OCI-LY3 (cell line): ENCODE measurements at regions not wholly inside any gene's neighbourhood (a gene's known extent, or its start where the extent isn't known, plus 50 kb on each side); places are given as distances from the start of the nearest gene placed in this dataset.

Experiments
- H2AFZ ChIP-seq: fragments of 200-600, 300-600 bp; shearing (Covaris generic); 2 replicates; pipeline ENCODE4 v1.6.0; 2014; ENCODE audit warnings: antibody characterized with exemption, low read depth, low read length
- H3K27ac ChIP-seq: fragments of 200-600, 300-600 bp; sonication (generic); 2 replicates; pipeline ENCODE4 v1.5.1; 2014; ENCODE audit warnings: mild to moderate bottlenecking, low read length, moderate library complexity, mixed read lengths
- H3K27me3 ChIP-seq: fragments of 200-600, 300-600 bp; sonication (generic); 2 replicates; pipeline ENCODE4 v1.6.1; 2014; ENCODE audit warnings: low read depth, low read length, mixed read lengths
- H3K36me3 ChIP-seq: fragments of 200-600, 300-600 bp; sonication (generic); replicated peaks from 2 replicates; pipeline ENCODE3; 2014; ENCODE audit warnings: low read depth, low read length, mixed read lengths
- H3K4me1 ChIP-seq: fragments of 300-600, 200-600 bp; sonication (generic); 2 replicates; pipeline ENCODE4 v1.6.1; 2014; ENCODE audit warnings: low read length, mixed read lengths
- H3K4me2 ChIP-seq: fragments of 200-600, 300-600 bp; sonication (generic); 2 replicates; pipeline ENCODE4 v1.6.1; 2014; ENCODE audit warnings: low read length, mixed read lengths
- H3K4me3 ChIP-seq: fragments of 300-600, 200-600 bp; sonication (generic); 2 replicates; pipeline ENCODE4 v1.5.1; 2014; ENCODE audit warnings: antibody characterized with exemption, mild to moderate bottlenecking, low read length, moderate library complexity
- H3K79me2 ChIP-seq: fragments of 300-600, 200-600 bp; shearing (Covaris generic); 2 replicates; pipeline ENCODE4 v1.6.1; 2014; ENCODE audit warnings: mild to moderate bottlenecking, low read length, mixed read lengths
- H3K9ac ChIP-seq: fragments of 300-600, 200-600 bp; shearing (Covaris generic); 2 replicates; pipeline ENCODE4 v1.6.0; 2014; ENCODE audit warnings: mild to moderate bottlenecking, low read length, moderate library complexity
- H3K9me3 ChIP-seq: fragments of 200-600, 300-600 bp; shearing (Covaris generic); 2 replicates; pipeline ENCODE4 v1.6.1; 2014; ENCODE audit warnings: low read length, mixed read lengths; ENCODE audit not compliant: insufficient read depth
- H4K20me1 ChIP-seq: fragments of 200-600, 300-600 bp; sonication (generic); 2 replicates; pipeline ENCODE4 v1.6.1; 2016; ENCODE audit warnings: low read length, mixed read lengths; ENCODE audit not compliant: insufficient read depth
- CTCF ChIP-seq: fragments of 200-600, 300-600 bp; sonication (generic); IDR thresholded peaks from 2 replicates; pipeline ENCODE4 v1.5.1; 2014; ENCODE audit warnings: antibody characterized with exemption, low read length, low read depth
- EZH2phosphoT487 ChIP-seq: fragments of 200-600 bp; shearing (Covaris generic); IDR thresholded peaks from 2 replicates; pipeline ENCODE4 v1.6.1; 2018; ENCODE audit warnings: antibody characterized with exemption, mixed run types, low read depth

- Histone ChIP-seq H2AFZ (no peak overlapping the region), H3K4me1 (no peaks in the 10 kb centered on the region), H3K36me3 (no peaks in the 10 kb centered on the region), H3K27me3 (peaks cover 17% of the 10 kb centered on the region), H3K9ac (no peak overlapping the region), H3K4me2 (no peak overlapping the region), H3K27ac (no peak overlapping the region), H3K79me2 (no peaks in the 10 kb centered on the region), H4K20me1 (no peaks in the 10 kb centered on the region), H3K4me3 (no peak overlapping the region), H3K9me3 (no peaks in the 10 kb centered on the region)
- TF ChIP-seq CTCF (no peak), EZH2phosphoT487 (no peak)
Measured at GRCh38 chr22:23384923-23385677, 195.0 kb downstream of the IGLL1 start.

- TF ChIP-seq CTCF = no peak
- TF ChIP-seq EZH2phosphoT487 = no peak
- no peaks in the 10 kb centered on the region for H3K4me1 ChIP-seq
- H2AFZ ChIP-seq = no peak overlapping the region
- no peaks in the 10 kb centered on the region for H4K20me1 ChIP-seq
- no peak overlapping the region for H3K4me3 ChIP-seq
- H3K27ac ChIP-seq = no peak overlapping the region
- H3K4me2 ChIP-seq = no peak overlapping the region
- H3K27me3 ChIP-seq = peaks cover 16% of the 10 kb centered on the region
- no peaks in the 10 kb centered on the region for H3K9me3 ChIP-seq
- H3K79me2 ChIP-seq = no peaks in the 10 kb centered on the region
- no peak overlapping the region for H3K9ac ChIP-seq
- H3K36me3 ChIP-seq = no peaks in the 10 kb centered on the region
Measured at GRCh38 chr22:23384431-23384830, 195.7 kb downstream of the IGLL1 start.

- Histone ChIP-seq H3K79me2 (no peaks in the 10 kb centered on the region), H3K9ac (no peak overlapping the region), H3K4me1 (no peaks in the 10 kb centered on the region), H3K4me3 (no peak overlapping the region), H2AFZ (no peak overlapping the region), H3K27me3 (peaks cover 13% of the 10 kb centered on the region), H3K36me3 (no peaks in the 10 kb centered on the region), H3K4me2 (no peak overlapping the region), H3K9me3 (no peaks in the 10 kb centered on the region), H4K20me1 (no peaks in the 10 kb centered on the region), H3K27ac (no peak overlapping the region)
- TF ChIP-seq CTCF = no peak
- no peak for TF ChIP-seq EZH2phosphoT487
Measured at GRCh38 chr22:23383491-23384361, 196.4 kb downstream of the IGLL1 start.

- H4K20me1 ChIP-seq = no peaks in the 10 kb centered on the region
- H3K9me3 ChIP-seq = no peaks in the 10 kb centered on the region
- TF ChIP-seq EZH2phosphoT487 (no peak), CTCF (no peak)
- H3K4me2 ChIP-seq = no peak overlapping the region
- H3K4me1 ChIP-seq = no peaks in the 10 kb centered on the region
- no peak overlapping the region for H3K4me3 ChIP-seq
- H3K27ac ChIP-seq = no peak overlapping the region
- peaks cover 13% of the 10 kb centered on the region for H3K27me3 ChIP-seq
- H3K36me3 ChIP-seq = no peaks in the 10 kb centered on the region
- H3K79me2 ChIP-seq = no peaks in the 10 kb centered on the region
- no peak overlapping the region for H3K9ac ChIP-seq
- no peak overlapping the region for H2AFZ ChIP-seq
Measured at GRCh38 chr22:23382428-23383218, 197.5 kb downstream of the IGLL1 start.
